ENCODE measurements at regions not wholly inside any gene's neighbourhood (a gene's known extent, or its start where the extent isn't known, plus 50 kb on each side); places are given as distances from the start of the nearest gene placed in this dataset.

DNA sequence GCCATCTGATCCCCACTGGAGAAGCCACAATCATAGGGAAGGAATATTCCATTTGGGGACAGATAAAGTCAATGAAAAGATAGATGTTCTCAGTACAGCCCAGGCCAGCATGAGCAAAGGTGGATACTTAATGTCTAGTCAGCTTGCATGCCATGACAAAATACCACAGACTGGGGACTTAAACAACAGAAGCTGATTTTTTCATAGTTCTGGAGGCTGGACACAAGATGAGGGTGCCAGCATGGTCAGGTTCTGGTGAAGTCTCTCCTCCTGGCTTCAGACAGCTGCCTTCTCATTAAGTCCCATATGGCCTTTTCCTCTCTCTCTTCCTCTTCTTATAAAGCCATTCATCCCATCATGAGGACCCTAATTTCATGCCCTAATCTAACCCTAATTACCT lies 116.1 kb upstream of the CYP1B1 start:
- TF ChIP-seq RAD21 (conservative IDR thresholded peaks at IDR 0.05), result no peak
- TF ChIP-seq POLR2AphosphoS5 (IDR thresholded peaks at IDR 0.05), result no peak
